ENCODE measurements at regions not wholly inside any gene's neighbourhood (a gene's known extent, or its start where the extent isn't known, plus 50 kb on each side); places are given as distances from the start of the nearest gene placed in this dataset.
"Not testable (repeated sequence)": the region's sequence is repeated elsewhere in the genome, so short reads cannot be mapped to it uniquely, and the experiment has no call there.

DNA sequence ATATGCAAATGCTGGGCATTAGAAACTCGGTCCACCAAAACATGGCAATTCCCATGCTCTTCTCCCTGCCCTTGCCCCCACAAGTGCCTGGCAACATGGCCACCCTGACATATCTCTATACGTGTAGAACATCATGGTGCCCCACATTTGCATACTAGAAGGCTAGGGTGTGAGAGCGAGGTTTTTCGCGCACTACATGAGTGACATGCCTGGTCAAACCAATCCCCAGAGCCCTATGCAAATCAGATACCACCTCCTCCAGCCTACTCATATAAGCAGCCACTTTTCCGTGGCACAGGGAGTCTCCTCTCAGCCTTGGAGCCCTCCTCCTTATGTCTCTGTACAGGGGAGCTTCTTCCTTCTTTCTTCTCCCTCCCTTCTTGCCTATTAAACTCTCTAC, 296.1 kb upstream of the GULP1 start:
- no peak for DNase-seq

GRCh38 chr2:187996630-187997029, 295.0 kb upstream of the GULP1 start:
- no peak for DNase-seq

DNA sequence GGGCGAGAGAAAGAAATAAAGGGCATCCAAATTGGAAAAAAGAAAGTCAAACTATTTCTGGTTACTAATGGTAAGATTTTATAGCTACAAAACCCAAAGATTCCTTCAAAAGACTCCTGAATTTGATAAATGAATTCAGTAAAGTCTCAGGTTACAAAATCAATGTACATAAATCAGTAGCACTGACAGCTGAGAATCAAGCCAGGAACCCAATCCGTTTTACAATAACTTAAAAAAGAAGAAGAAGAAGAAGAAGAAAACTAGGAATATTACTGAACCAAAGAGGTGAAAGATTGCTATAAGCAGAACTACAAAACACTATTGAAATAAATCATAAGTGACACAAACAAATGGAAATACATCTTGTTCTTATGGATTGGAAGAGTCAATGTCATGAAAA, 291.5 kb upstream of the GULP1 start:
- no peak for DNase-seq

- DNase-seq: no peak
Observed at GRCh38 chr2:188003800-188004199, 287.9 kb upstream of the GULP1 start.

- no peak for DNase-seq
Observed at GRCh38 chr2:188013767-188014166, 277.9 kb upstream of the GULP1 start.

GRCh38 chr2:188016917-188017316, 274.8 kb upstream of the GULP1 start:
- no peak for DNase-seq

- DNase-seq: no peak
Observed at GRCh38 chr2:188022389-188022788, 269.3 kb upstream of the GULP1 start.

GRCh38 chr2:188023035-188023434, 268.6 kb upstream of the GULP1 start:
- DNase-seq: no peak

- no peak for DNase-seq
Observed at GRCh38 chr2:188024811-188025210, 266.9 kb upstream of the GULP1 start.

DNA sequence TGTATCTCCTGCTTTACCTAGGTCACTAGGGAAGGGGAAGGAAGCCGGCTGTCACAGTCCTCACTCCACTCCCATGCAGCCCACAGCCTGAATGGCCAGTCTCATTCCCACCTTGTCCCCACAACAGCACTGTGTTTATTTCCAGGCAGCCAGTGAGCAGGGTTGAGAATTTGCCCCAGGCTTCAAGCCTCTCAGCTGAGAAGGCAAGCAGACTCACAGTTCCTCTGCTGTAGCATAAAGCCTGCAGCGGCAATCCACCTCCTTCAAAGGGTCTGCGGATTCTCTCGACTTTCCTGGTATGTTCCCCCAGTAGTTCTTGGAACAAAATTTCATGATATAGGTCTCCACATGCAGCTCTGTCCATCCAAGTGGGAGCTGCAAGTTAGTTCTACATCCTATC, 262.9 kb upstream of the GULP1 start:
- no peak for DNase-seq

- no peak for DNase-seq
Observed at GRCh38 chr2:188032306-188032705, 259.4 kb upstream of the GULP1 start.

GRCh38 chr2:188032786-188033185, 258.9 kb upstream of the GULP1 start:
- no peak for DNase-seq

GRCh38 chr2:188033240-188033639, 258.4 kb upstream of the GULP1 start:
- not testable (repeated sequence) for DNase-seq

GRCh38 chr2:188034102-188034501, 257.6 kb upstream of the GULP1 start:
- DNase-seq: not testable (repeated sequence)

DNA sequence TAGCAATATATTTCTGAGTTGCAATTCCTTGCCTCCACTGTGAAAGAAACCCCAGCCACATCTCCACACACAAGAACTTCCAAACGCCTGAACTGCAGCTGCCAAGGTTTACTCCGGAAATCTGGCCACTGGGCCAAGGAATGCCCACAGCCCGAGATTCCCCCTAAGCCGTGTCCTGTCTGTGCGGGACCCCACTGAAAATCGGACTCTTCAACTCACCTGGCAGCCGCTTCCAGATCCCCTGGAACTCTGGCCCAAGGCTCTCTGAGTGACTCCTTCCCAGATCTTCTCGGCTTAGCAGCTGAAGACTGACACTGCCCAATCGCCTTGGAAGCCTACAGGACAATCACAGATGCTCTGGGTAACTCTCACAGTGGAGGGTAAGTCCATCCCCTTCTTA, 256.3 kb upstream of the GULP1 start:
- DNase-seq: not testable (repeated sequence)

DNA sequence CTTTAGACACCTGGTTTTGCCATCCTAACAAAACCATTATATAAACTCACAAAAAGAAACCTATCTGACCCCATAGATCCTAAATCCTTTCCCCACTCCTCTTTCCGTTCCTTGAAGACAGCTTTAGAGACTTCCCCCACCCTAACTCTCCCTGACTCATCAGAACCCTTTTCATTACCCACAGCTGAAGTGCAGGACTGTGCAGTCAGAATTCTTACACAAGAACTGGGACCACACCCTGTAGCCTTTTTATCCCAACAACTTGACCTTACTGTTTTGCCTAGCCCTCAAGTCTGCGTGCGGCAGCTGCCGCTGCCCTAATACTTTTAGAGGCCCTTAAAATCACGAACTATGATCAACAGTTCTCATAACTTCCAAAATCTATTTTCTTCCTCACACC, 254.9 kb upstream of the GULP1 start:
- not testable (repeated sequence) for DNase-seq

- no peak for DNase-seq
Observed at GRCh38 chr2:188039307-188039706, 252.4 kb upstream of the GULP1 start.

DNA sequence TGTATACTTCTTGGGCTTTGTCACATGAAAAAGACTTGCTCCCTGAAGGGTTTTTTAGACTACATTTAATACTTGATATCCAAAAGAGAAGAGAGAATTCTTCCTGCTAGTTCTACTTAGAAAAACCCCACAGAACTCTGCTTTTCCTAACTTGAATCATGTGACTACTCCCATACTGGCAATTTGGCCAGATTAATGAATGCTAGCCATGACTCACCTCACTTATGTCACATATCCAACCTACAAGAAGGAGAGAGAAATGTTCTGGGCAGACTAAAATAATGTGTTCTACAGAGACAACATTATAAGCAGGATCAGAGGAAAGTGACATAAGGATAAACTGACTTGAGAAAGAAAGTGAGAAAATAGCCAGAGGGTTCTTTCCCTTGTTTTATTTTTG, 249.3 kb upstream of the GULP1 start:
- no peak for DNase-seq

DNA sequence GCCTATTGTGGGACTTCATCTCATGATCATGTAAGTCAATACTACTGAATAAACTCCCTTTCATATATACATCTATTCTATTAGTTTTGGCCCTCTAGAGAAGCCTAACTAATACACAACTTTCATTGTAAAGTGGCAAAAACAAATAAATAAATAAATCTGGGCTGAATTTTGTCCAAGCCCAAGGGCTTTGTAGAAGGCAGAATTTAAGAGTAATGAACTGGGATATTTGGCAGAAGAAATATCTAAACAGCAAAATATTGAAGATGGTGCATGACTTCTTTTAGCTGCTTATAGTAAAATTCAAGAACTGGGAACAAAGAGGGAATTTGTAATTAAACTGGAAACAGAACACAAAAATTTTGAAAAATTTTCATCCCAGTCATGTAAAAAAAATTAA, 246.7 kb upstream of the GULP1 start:
- DNase-seq: no peak

DNA sequence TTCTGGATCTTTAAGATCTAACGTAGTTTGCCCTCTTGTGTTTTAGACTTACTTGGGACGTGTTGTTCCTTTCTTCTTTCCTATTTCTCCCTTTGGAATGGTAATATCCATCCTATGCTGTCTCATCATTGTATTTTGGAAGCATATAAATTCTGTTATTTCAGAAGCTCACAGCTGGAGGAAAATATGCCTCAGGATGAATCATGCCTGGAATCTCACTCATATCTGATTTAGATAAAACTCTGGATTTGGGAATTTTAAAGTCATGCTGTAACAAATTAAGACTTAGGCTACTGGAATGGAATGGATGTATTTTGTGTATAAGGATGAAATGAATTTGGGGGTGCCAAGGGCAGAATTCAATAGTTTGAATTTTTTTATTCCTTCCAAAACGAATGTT, 245.2 kb upstream of the GULP1 start:
- no peak for DNase-seq

GRCh38 chr2:188047735-188048134, 243.9 kb upstream of the GULP1 start:
- DNase-seq: no peak

DNA sequence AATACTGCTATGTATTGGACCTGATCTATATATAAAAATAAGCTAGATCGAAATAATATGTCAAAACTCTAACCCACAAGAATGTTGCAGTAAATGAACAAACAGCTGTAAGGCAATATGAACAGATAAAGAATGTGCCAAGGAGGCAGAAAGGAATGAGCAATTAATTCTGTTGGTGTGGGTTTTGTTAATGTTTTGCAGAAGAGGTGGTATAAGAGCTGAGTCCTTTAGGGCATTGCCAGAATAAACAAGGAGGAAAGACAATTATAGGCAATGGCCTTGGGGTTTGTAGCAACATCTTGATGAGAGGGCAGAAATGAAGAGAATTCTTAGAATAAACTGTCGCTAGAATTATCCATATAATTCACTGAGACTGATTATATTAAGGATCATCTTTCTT, 240.9 kb upstream of the GULP1 start:
- DNase-seq: no peak

GRCh38 chr2:188051706-188052105, 240.0 kb upstream of the GULP1 start:
- DNase-seq: no peak

DNA sequence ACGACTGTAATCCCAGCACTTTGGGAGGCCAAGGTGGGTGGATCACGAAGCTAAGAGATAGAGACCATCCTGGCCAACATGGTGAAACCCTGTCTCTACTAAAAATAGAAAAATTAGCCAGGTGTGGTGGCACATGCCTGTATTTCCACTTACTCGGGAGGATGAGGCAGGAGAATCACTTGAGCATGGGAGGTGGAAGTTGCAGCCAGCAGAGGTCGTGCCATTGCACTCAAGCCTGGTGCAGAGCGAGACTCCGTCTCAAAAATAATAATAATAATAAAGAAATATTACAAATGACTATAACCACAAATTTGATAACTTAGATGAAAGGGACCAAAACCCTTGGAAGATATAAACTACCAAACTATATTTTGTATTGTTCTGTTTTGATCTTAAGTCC, 226.3 kb upstream of the GULP1 start:
- DNase-seq: no peak

DNA sequence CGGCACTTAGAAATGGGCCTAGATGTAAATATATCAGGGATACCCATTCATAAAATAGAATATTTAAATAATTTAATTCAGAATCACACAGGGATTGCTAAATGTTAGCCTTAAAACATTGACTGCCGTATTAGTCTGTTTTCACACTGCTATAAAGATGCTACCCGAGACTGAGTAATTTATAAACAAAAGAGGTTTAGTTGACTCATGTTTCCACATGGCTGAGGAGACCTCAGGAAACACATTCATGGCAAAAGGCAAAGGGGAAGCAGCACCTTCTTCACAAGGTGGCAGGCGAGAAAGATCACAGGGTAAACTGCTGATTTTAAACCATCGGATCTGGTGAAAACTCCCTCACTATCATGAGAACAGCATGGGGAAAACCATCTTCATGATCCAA, 223.6 kb upstream of the GULP1 start:
- no peak for DNase-seq
